HCT116 (cell line): ENCODE measurements at regions not wholly inside any gene's neighbourhood (a gene's known extent, or its start where the extent isn't known, plus 50 kb on each side); places are given as distances from the start of the nearest gene placed in this dataset.

ENCODE experiments used
- ATAC-seq: fragments of 200-7000 bp; cut with Tn5 transposase; 2 replicates; pipeline ENCODE4 v1.9.1; 2020; ENCODE audit warnings: mild to moderate bottlenecking, moderate library complexity
- BruUV-seq: library from RNA; stranded (reverse); fragments of 400-500 nt; replicated peaks from 2 replicates; lab custom pipeline; 2021; lab: Mats Ljungman, UMichigan
- CTCF ChIA-PET: fragments of 300-600 bp; sonication (Branson Sonifier 250); formaldehyde crosslinking; loops from one replicate; lab custom pipeline; 2021; ENCODE audit warnings: antibody characterized with exemption; lab: Charles Lee
- POLR2A ChIA-PET: fragments of 300-600, 350-600 bp; sonication (Branson Sonifier 250); formaldehyde crosslinking; loops from one replicate; lab custom pipeline; 2021; ENCODE audit warnings: antibody characterized with exemption; lab: Charles Lee
- RAD21 ChIA-PET, 2 experiments: fragments of 300-600 bp; sonication (Branson Sonifier 250); formaldehyde crosslinking; loops; one replicate each; lab custom pipeline; 2023; ENCODE audit warnings: low total read pairs in 2 of 2; ENCODE audit not compliant: uncharacterized antibody in 2 of 2, unreplicated experiment in 2 of 2, low non-redundant PET in 1 of 2; lab: Charles Lee
- DNase-seq: peaks from one replicate; pipeline ENCODE4 v3.0.0-alpha.2; 2010; ENCODE audit warnings: low read depth, low spot score
- H2AFZ ChIP-seq: fragments of 200-600 bp; shearing (Covaris generic), sonication (generic); 2 replicates; pipeline ENCODE4 v1.6.1; 2017; ENCODE audit warnings: low read depth, mixed run types, mixed read lengths, antibody characterized with exemption, low read length; ENCODE audit not compliant: poor library complexity, severe bottlenecking
- H3K27ac ChIP-seq: 2 replicates; pipeline ENCODE4 v1.5.1; 2012; ENCODE audit warnings: low read depth, low read length
- H3K27me3 ChIP-seq: fragments of 200-600 bp; sonication (generic); 2 replicates; pipeline ENCODE4 v1.6.1; 2016; ENCODE audit warnings: mixed run types, low read length, mixed read lengths; ENCODE audit not compliant: insufficient read depth
- H3K36me3 ChIP-seq, 2 experiments: fragments of 200-500 bp in 1 of 2; fragments of 200-600 bp in 1 of 2; sonication (Bioruptor generic) in 1 of 2; sonication (generic) in 1 of 2; 2 replicates each; pipeline versions ENCODE4 v1.5.1 to v1.6.1; 2014 to 2016; ENCODE audit warnings: low read length in 2 of 2, inconsistent platforms in 1 of 2, mixed read lengths in 1 of 2, mixed run types in 1 of 2; ENCODE audit not compliant: insufficient read depth in 2 of 2, control insufficient read depth in 1 of 2
- H3K4me1 ChIP-seq, 2 experiments: fragments of 200-600 bp in 1 of 2; sonication (generic) in 1 of 2; 2 replicates each; pipeline versions ENCODE4 v1.5.1 to v1.6.1; 2012 to 2017; ENCODE audit warnings: low read length in 2 of 2, inconsistent platforms in 1 of 2, mild to moderate bottlenecking in 1 of 2, mixed read lengths in 1 of 2, mixed run types in 1 of 2, moderate library complexity in 1 of 2; ENCODE audit not compliant: insufficient read depth in 2 of 2, control insufficient read depth in 1 of 2
- H3K4me2 ChIP-seq: fragments of 200-600 bp; sonication (generic); 2 replicates; pipeline ENCODE4 v1.6.1; 2017; ENCODE audit warnings: mixed run types, low read length, mixed read lengths
- H3K4me3 ChIP-seq, 2 experiments: fragments of 200-600 bp in 1 of 2; sonication (generic) in 1 of 2; replicated peaks in 1 of 2; 2 replicates each; pipeline ENCODE4 v1.5.1; 2011 to 2016; ENCODE audit warnings: low read length in 2 of 2, control low read depth in 1 of 2, low read depth in 1 of 2, mild to moderate bottlenecking in 1 of 2, mixed read lengths in 1 of 2, mixed run types in 1 of 2
- H3K79me2 ChIP-seq: fragments of 200-600 bp; sonication (generic); 2 replicates; pipeline ENCODE4 v1.6.1; 2017; ENCODE audit warnings: mild to moderate bottlenecking, mixed run types, low read length, moderate library complexity, mixed read lengths; ENCODE audit not compliant: insufficient read depth
- H3K9ac ChIP-seq: fragments of 200-600 bp; sonication (generic); 2 replicates; pipeline ENCODE4 v1.6.1; 2016; ENCODE audit warnings: low read length, mixed read lengths
- H3K9me2 ChIP-seq: fragments of 200-600 bp; sonication (generic), shearing (Covaris generic); 2 replicates; pipeline ENCODE4 v1.6.1; 2017; ENCODE audit warnings: mixed run types, mild to moderate bottlenecking, moderate library complexity; ENCODE audit not compliant: insufficient read depth
- H3K9me3 ChIP-seq, 2 experiments: fragments of 200-500 bp in 1 of 2; fragments of 200-600 bp in 1 of 2; sonication (Bioruptor generic) in 1 of 2; sonication (generic) in 1 of 2; 2 replicates each; pipeline ENCODE4 v1.6.1; 2014 to 2017; ENCODE audit warnings: low read length in 2 of 2, mixed read lengths in 2 of 2, inconsistent platforms in 1 of 2, low read depth in 1 of 2, mild to moderate bottlenecking in 1 of 2, mixed run types in 1 of 2, moderate library complexity in 1 of 2; ENCODE audit not compliant: control insufficient read depth in 1 of 2, insufficient read depth in 1 of 2
- H4K20me1 ChIP-seq: fragments of 200-600 bp; sonication (generic), shearing (Covaris generic); 2 replicates; pipeline ENCODE4 v1.6.1; 2017; ENCODE audit warnings: mixed run types, mild to moderate bottlenecking, moderate library complexity; ENCODE audit not compliant: insufficient read depth
- CBX3 ChIP-seq: IDR thresholded peaks from 2 replicates; pipeline ENCODE4 v1.6.1; 2012; ENCODE audit warnings: low read depth
- CEBPB ChIP-seq: IDR thresholded peaks from 2 replicates; pipeline ENCODE4 v1.6.1; 2012; ENCODE audit warnings: low read depth
- ELF1 ChIP-seq: IDR thresholded peaks from 2 replicates; pipeline ENCODE4 v1.6.1; 2012; ENCODE audit warnings: low read depth, borderline replicate concordance
- EZH2 ChIP-seq: fragments of 200-600 bp; sonication (generic); IDR thresholded peaks from 2 replicates; pipeline ENCODE4 v1.6.1; 2017; ENCODE audit warnings: antibody characterized with exemption, mixed run types
- EZH2phosphoT487 ChIP-seq: fragments of 200-600 bp; IDR thresholded peaks from 2 replicates; pipeline ENCODE4 v1.6.1; 2018; ENCODE audit warnings: antibody characterized with exemption, borderline replicate concordance
- POLR2AphosphoS5 ChIP-seq: IDR thresholded peaks from 2 replicates; pipeline ENCODE4 v1.6.1; 2011; ENCODE audit warnings: mild to moderate bottlenecking, low read depth, low read length, moderate library complexity
- RAD21 ChIP-seq: IDR thresholded peaks from 2 replicates; pipeline ENCODE4 v1.6.1; 2012; ENCODE audit warnings: low read depth, mild to moderate bottlenecking
- SIN3A ChIP-seq: IDR thresholded peaks from 2 replicates; pipeline ENCODE4 v1.6.1; 2012; ENCODE audit warnings: low read depth
- SP1 ChIP-seq: IDR thresholded peaks from 2 replicates; pipeline ENCODE4 v1.6.1; 2012; ENCODE audit warnings: low read depth
- SRF ChIP-seq: IDR thresholded peaks from 2 replicates; pipeline ENCODE4 v1.6.1; 2012; ENCODE audit warnings: low read depth
- YY1 ChIP-seq: IDR thresholded peaks from 2 replicates; pipeline ENCODE4 v1.6.1; 2011; ENCODE audit warnings: low read length, low read depth, moderate library complexity, mild to moderate bottlenecking; ENCODE audit not compliant: insufficient replicate concordance; ENCODE audit errors: extremely low read depth
- ZBTB33 ChIP-seq: IDR thresholded peaks from 2 replicates; pipeline ENCODE4 v1.6.1; 2011; ENCODE audit warnings: mild to moderate bottlenecking, low read length, moderate library complexity; ENCODE audit not compliant: insufficient replicate concordance; ENCODE audit errors: extremely low read depth
- ZNF274 ChIP-seq: fragments of 200-500 bp; sonication (Bioruptor generic); IDR thresholded peaks from 2 replicates; pipeline ENCODE4 v1.6.1; 2014; ENCODE audit warnings: mild to moderate bottlenecking, low read depth, low read length, inconsistent platforms
- intact Hi-C: fragments of 100-400 bp; cut with micrococcal nuclease; formaldehyde crosslinking; loops from 2 replicates; pipeline ENCODE4 v1.10.0; 2022
- TF ChIP-seq, protein P1 (sequence below): IDR thresholded peaks from 2 replicates; pipeline ENCODE4 v1.6.1; 2012

- CTCF ChIA-PET: no interaction called here
- Histone ChIP-seq H3K27ac (no peak overlapping the region), H3K9me3 (no peaks in the 10 kb centered on the region), H3K79me2 (no peaks in the 10 kb centered on the region), H3K4me3 (no peak overlapping the region), H2AFZ (no peak overlapping the region), H3K36me3 (no peaks in the 10 kb centered on the region), H3K9ac (no peak overlapping the region), H3K4me1 (no peaks in the 10 kb centered on the region), H4K20me1 (no peaks in the 10 kb centered on the region), H3K4me2 (no peak overlapping the region), H3K9me2 (no peaks in the 10 kb centered on the region), H3K27me3 (no peaks in the 10 kb centered on the region)
- POLR2A ChIA-PET: no interaction called here
- DNase-seq (no peak), ATAC-seq (no peak)
- intact Hi-C loops: no loop called here
- TF ChIP-seq, protein P1, sequence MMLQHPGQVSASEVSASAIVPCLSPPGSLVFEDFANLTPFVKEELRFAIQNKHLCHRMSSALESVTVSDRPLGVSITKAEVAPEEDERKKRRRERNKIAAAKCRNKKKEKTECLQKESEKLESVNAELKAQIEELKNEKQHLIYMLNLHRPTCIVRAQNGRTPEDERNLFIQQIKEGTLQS: no peak
- TF ChIP-seq CBX3 (no peak), RAD21 (no peak), EZH2 (no peak)
- no TSS peak for BruUV-seq
- RAD21 ChIA-PET: no interaction called here
These were observed 213.5 kb upstream of the TARS1 start for GRCh38 chr5:33227247-33227646.

GRCh38 chr5:33227746-33228145, 213.0 kb upstream of the TARS1 start:
- Histone ChIP-seq H3K27me3 (no peaks in the 10 kb centered on the region), H3K79me2 (no peaks in the 10 kb centered on the region), H2AFZ (no peak overlapping the region), H3K9ac (no peak overlapping the region), H3K4me3 (no peak overlapping the region), H3K9me2 (no peaks in the 10 kb centered on the region), H3K9me3 (no peaks in the 10 kb centered on the region), H4K20me1 (no peaks in the 10 kb centered on the region), H3K4me1 (no peaks in the 10 kb centered on the region), H3K36me3 (no peaks in the 10 kb centered on the region), H3K4me2 (no peak overlapping the region), H3K27ac (no peak overlapping the region)
- RAD21 ChIA-PET: no interaction called here
- intact Hi-C loops: no loop called here
- CTCF ChIA-PET: no interaction called here
- no peak for DNase-seq
- ATAC-seq: no peak
- POLR2A ChIA-PET: no interaction called here
- no TSS peak for BruUV-seq
- TF ChIP-seq ELF1: no peak
- no peak for TF ChIP-seq SRF
- no peak for TF ChIP-seq EZH2phosphoT487
- TF ChIP-seq SIN3A: no peak
- TF ChIP-seq EZH2: no peak
- TF ChIP-seq CEBPB: no peak
- TF ChIP-seq POLR2AphosphoS5: no peak
- TF ChIP-seq SP1: no peak
- no peak for TF ChIP-seq ZBTB33
- TF ChIP-seq ZNF274: no peak
- TF ChIP-seq YY1: no peak
- TF ChIP-seq, all 23 proteins: peak for 0
